Trophoblast cell (in vitro differentiated cells and primary cell): ENCODE measurements at regions not wholly inside any gene's neighbourhood (a gene's known extent, or its start where the extent isn't known, plus 50 kb on each side); places are given as distances from the start of the nearest gene placed in this dataset.

Experiments
- DNase-seq, 2 donors: peaks; one replicate each; pipeline ENCODE4 v3.0.0-alpha.2; 2016
- H2AFZ ChIP-seq: 2 replicates; pipeline ENCODE4 v1.6.1; 2013; ENCODE audit warnings: low read length, moderate library complexity, mild to moderate bottlenecking; ENCODE audit not compliant: insufficient read depth, poor library complexity
- H2AK5ac ChIP-seq: 2 replicates; pipeline ENCODE4 v1.6.1; 2013; ENCODE audit warnings: mild to moderate bottlenecking, low read length
- H2BK120ac ChIP-seq: 2 replicates; pipeline ENCODE4 v1.6.1; 2013; ENCODE audit warnings: low read length, mild to moderate bottlenecking, moderate library complexity; ENCODE audit not compliant: insufficient read depth, poor library complexity
- H2BK12ac ChIP-seq: 2 replicates; pipeline ENCODE4 v1.6.1; 2013; ENCODE audit warnings: mild to moderate bottlenecking, low read length, moderate library complexity
- H2BK5ac ChIP-seq: 2 replicates; pipeline ENCODE4 v1.6.1; 2013; ENCODE audit warnings: low read length, low read depth, moderate library complexity, mild to moderate bottlenecking; ENCODE audit not compliant: poor library complexity
- H3K14ac ChIP-seq: 2 replicates; pipeline ENCODE4 v1.6.1; 2013; ENCODE audit warnings: mild to moderate bottlenecking, low read length
- H3K18ac ChIP-seq: 2 replicates; pipeline ENCODE4 v1.6.1; 2013; ENCODE audit warnings: mild to moderate bottlenecking, low read length
- H3K23ac ChIP-seq: 2 replicates; pipeline ENCODE4 v1.6.1; 2013; ENCODE audit warnings: low read length
- H3K27ac ChIP-seq: 2 replicates; pipeline ENCODE4 v1.5.1; 2013; ENCODE audit warnings: low read depth, mild to moderate bottlenecking, inconsistent platforms, low read length, moderate library complexity
- H3K27me3 ChIP-seq: 2 replicates; pipeline ENCODE4 v1.6.1; 2013; ENCODE audit warnings: inconsistent platforms, mild to moderate bottlenecking, low read length, moderate library complexity; ENCODE audit not compliant: insufficient read depth
- H3K36me3 ChIP-seq, 2 experiments: 1 replicate in 1 of 2; 2 replicates in 1 of 2; pipeline ENCODE4 v1.6.1; 2013; ENCODE audit warnings: low read length in 2 of 2, mild to moderate bottlenecking in 2 of 2, moderate library complexity in 1 of 2; ENCODE audit not compliant: insufficient read depth in 2 of 2, control insufficient read depth in 1 of 2
- H3K4ac ChIP-seq: 2 replicates; pipeline ENCODE4 v1.6.1; 2013; ENCODE audit warnings: low read depth, mild to moderate bottlenecking, low read length, moderate library complexity
- H3K4me1 ChIP-seq, 2 experiments: 1 replicate in 1 of 2; 2 replicates in 1 of 2; pipeline ENCODE4 v1.6.1; 2013; ENCODE audit warnings: low read length in 2 of 2, mild to moderate bottlenecking in 2 of 2, moderate library complexity in 1 of 2; ENCODE audit not compliant: insufficient read depth in 2 of 2, control insufficient read depth in 1 of 2
- H3K4me2 ChIP-seq: 2 replicates; pipeline ENCODE4 v1.6.1; 2013; ENCODE audit warnings: inconsistent platforms, mild to moderate bottlenecking, low read length, moderate library complexity
- H3K4me3 ChIP-seq: 2 replicates; pipeline ENCODE4 v1.5.1; 2013; ENCODE audit warnings: mild to moderate bottlenecking, low read depth, low read length, inconsistent platforms
- H3K79me1 ChIP-seq: one replicate; pipeline ENCODE4 v1.6.1; 2013; ENCODE audit warnings: low read length
- H3K79me2 ChIP-seq: 2 replicates; pipeline ENCODE4 v1.6.1; 2013; ENCODE audit warnings: low read length, mild to moderate bottlenecking; ENCODE audit not compliant: control insufficient read depth, insufficient read depth, poor library complexity
- H3K9ac ChIP-seq: 2 replicates; pipeline ENCODE4 v1.6.1; 2013; ENCODE audit warnings: mild to moderate bottlenecking, low read length
- H3K9me3 ChIP-seq: 2 replicates; pipeline ENCODE4 v1.6.1; 2013; ENCODE audit warnings: low read depth, mild to moderate bottlenecking, control low read depth, inconsistent platforms, low read length; ENCODE audit not compliant: insufficient read depth
- H4K12ac ChIP-seq: 2 replicates; pipeline ENCODE4 v1.6.1; 2013; ENCODE audit warnings: low read depth, mild to moderate bottlenecking, low read length, moderate library complexity
- H4K8ac ChIP-seq: 2 replicates; pipeline ENCODE4 v1.6.1; 2013; ENCODE audit warnings: low read depth, mild to moderate bottlenecking, low read length, moderate library complexity
- H4K91ac ChIP-seq: one replicate; pipeline ENCODE4 v1.6.1; 2013; ENCODE audit warnings: low read depth, mild to moderate bottlenecking, low read length, moderate library complexity
- WGBS: extraction: QIAGEN DNeasy Blood & Tissue Kit; methylation state at CpG from one replicate; pipeline ENCODE4 v1.1.7; 2013; ENCODE audit warnings: missing lambda C conversion rate; ENCODE audit not compliant: insufficient read length, insufficient coverage; ENCODE audit errors: extremely low coverage; 5-methylcytosine and 5-hydroxymethylcytosine counted together

GRCh38 chr7:10889266-10889898 is 84.3 kb upstream of the PHF14 start:
- no peak overlapping the region for H3K4ac ChIP-seq
- no peaks in the 10 kb centered on the region for H3K79me2 ChIP-seq
- no peak overlapping the region for H3K14ac ChIP-seq
- no peaks in the 10 kb centered on the region for H3K4me1 ChIP-seq
- H3K18ac ChIP-seq: no peak overlapping the region
- H2BK5ac ChIP-seq: no peak overlapping the region
- H3K27ac ChIP-seq: no peak overlapping the region
- no peak overlapping the region for H2AFZ ChIP-seq
- no peaks in the 10 kb centered on the region for H3K9me3 ChIP-seq
- H3K23ac ChIP-seq: no peak overlapping the region
- H3K36me3 ChIP-seq: no peaks in the 10 kb centered on the region
- no peaks in the 10 kb centered on the region for H3K27me3 ChIP-seq
- H3K4me2 ChIP-seq: no peak overlapping the region
- no peak overlapping the region for H2BK12ac ChIP-seq
- DNase-seq: peak; percentile 7 to 67
- H4K12ac ChIP-seq: no peak overlapping the region
- H4K91ac ChIP-seq: no peak overlapping the region
- H2AK5ac ChIP-seq: no peak overlapping the region
- H2BK120ac ChIP-seq: no peak overlapping the region
- H3K9ac ChIP-seq: no peak overlapping the region
- no peaks in the 10 kb centered on the region for H3K79me1 ChIP-seq
- no CpG with 5 or more reads among the region's 10 CpGs for WGBS
- no peak overlapping the region for H3K4me3 ChIP-seq
- H4K8ac ChIP-seq: no peak overlapping the region

GRCh38 chr7:10908600-10908999 is 65.1 kb upstream of the PHF14 start:
- Histone ChIP-seq H3K36me3 (no peaks in the 10 kb centered on the region), H2BK12ac (no peak overlapping the region), H3K27me3 (no peaks in the 10 kb centered on the region), H3K4me2 (peak overlapping the region; percentile 46), H4K12ac (no peak overlapping the region), H3K79me2 (no peaks in the 10 kb centered on the region), H3K4me1 (peaks cover 2% of the 10 kb centered on the region in 2 experiments), H4K91ac (no peak overlapping the region), H3K9me3 (no peaks in the 10 kb centered on the region), H3K23ac (no peak overlapping the region), H2BK120ac (no peak overlapping the region), H3K27ac (no peak overlapping the region), H3K18ac (no peak overlapping the region), H2AFZ (no peak overlapping the region), H3K14ac (no peak overlapping the region), H3K79me1 (no peaks in the 10 kb centered on the region), H3K9ac (no peak overlapping the region), H4K8ac (no peak overlapping the region), H2BK5ac (no peak overlapping the region), H2AK5ac (no peak overlapping the region), H3K4ac (no peak overlapping the region), H3K4me3 (no peak overlapping the region)
- WGBS: no CpG with 5 or more reads among the region's 9 CpGs
- no peak for DNase-seq

DNA sequence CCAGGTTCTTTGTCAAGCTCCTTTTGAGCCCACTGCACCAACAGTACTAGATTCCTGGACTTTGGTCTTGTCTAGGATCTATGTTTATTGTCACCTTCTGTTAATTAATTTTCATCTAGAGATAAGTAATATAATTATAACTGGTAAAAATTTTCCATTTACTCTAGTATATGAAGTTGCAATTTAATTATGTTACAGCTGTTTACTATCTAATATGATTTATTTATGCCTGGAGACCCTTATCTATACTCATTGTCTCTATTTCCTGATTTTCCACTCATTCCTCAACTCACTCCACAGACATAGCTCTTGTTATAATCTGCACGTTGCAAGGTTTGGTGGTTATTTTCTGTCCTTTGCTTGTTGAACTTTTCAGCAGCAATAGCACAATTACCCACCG is 63.2 kb upstream of the PHF14 start:
- H2BK12ac ChIP-seq: no peak overlapping the region
- no peak overlapping the region for H4K12ac ChIP-seq
- no peaks in the 10 kb centered on the region for H3K27me3 ChIP-seq
- no peak overlapping the region for H2BK5ac ChIP-seq
- H3K36me3 ChIP-seq: no peaks in the 10 kb centered on the region
- H2AFZ ChIP-seq: no peak overlapping the region
- no peak overlapping the region for H3K9ac ChIP-seq
- no peak overlapping the region for H3K4me2 ChIP-seq
- no peak overlapping the region for H4K91ac ChIP-seq
- no peaks in the 10 kb centered on the region for H3K79me2 ChIP-seq
- H3K14ac ChIP-seq: no peak overlapping the region
- peaks cover 2% of the 10 kb centered on the region in 2 experiments for H3K4me1 ChIP-seq
- H3K18ac ChIP-seq: no peak overlapping the region
- no peak overlapping the region for H4K8ac ChIP-seq
- no CpG with 5 or more reads among the region's 2 CpGs for WGBS
- H3K23ac ChIP-seq: no peak overlapping the region
- H2BK120ac ChIP-seq: no peak overlapping the region
- H2AK5ac ChIP-seq: no peak overlapping the region
- no peaks in the 10 kb centered on the region for H3K79me1 ChIP-seq
- DNase-seq: no peak
- H3K27ac ChIP-seq: no peak overlapping the region
- no peak overlapping the region for H3K4ac ChIP-seq
- H3K4me3 ChIP-seq: no peak overlapping the region
- H3K9me3 ChIP-seq: no peaks in the 10 kb centered on the region

GRCh38 chr7:10912077-10912476 is 61.6 kb upstream of the PHF14 start:
- Histone ChIP-seq H3K23ac (no peak overlapping the region), H3K4ac (no peak overlapping the region), H3K36me3 (no peaks in the 10 kb centered on the region), H3K4me1 (peaks cover 2% of the 10 kb centered on the region in 2 experiments), H3K9ac (no peak overlapping the region), H3K79me1 (no peaks in the 10 kb centered on the region), H3K27ac (no peak overlapping the region), H4K8ac (no peak overlapping the region), H2AFZ (no peak overlapping the region), H3K27me3 (no peaks in the 10 kb centered on the region), H3K4me2 (no peak overlapping the region), H2BK12ac (no peak overlapping the region), H3K14ac (no peak overlapping the region), H4K91ac (no peak overlapping the region), H4K12ac (no peak overlapping the region), H3K18ac (no peak overlapping the region), H2BK120ac (no peak overlapping the region), H2AK5ac (no peak overlapping the region), H3K9me3 (no peaks in the 10 kb centered on the region), H3K4me3 (no peak overlapping the region), H2BK5ac (no peak overlapping the region), H3K79me2 (no peaks in the 10 kb centered on the region)
- no CpG with 5 or more reads among the region's 1 CpG for WGBS
- DNase-seq: no peak
